ENCODE measurements at regions not wholly inside any gene's neighbourhood (a gene's known extent, or its start where the extent isn't known, plus 50 kb on each side); places are given as distances from the start of the nearest gene placed in this dataset.

GRCh38 chr18:22302144-22302543, 115.6 kb downstream of the CTAGE1 start:
- no peak overlapping the region for H3K4me3 ChIP-seq
- H3K36me3 ChIP-seq: no peaks in the 10 kb centered on the region
- no peaks in the 10 kb centered on the region for H3K27me3 ChIP-seq
- peaks cover 6% of the 10 kb centered on the region for H3K4me1 ChIP-seq (ENCODE audit: insufficient read depth)
- intact Hi-C loops (cut with DNase I): no loop called here
- H3K9me3 ChIP-seq: no peaks in the 10 kb centered on the region
- H3K27ac ChIP-seq: no peak overlapping the region
- TF ChIP-seq EP300 (IDR thresholded peaks at IDR 0.05) (no peak), CTCF (IDR thresholded peaks at IDR 0.05) (no peak), POLR2A (IDR thresholded peaks at IDR 0.05) (no peak)
- 76 to 80% (median 79%) methylated on average over 6 of the region's 6 CpGs for WGBS, 3 donors
- DNase-seq: no peak

GRCh38 chr18:22300665-22301636, 116.8 kb downstream of the CTAGE1 start:
- Histone ChIP-seq H3K9me3 (no peaks in the 10 kb centered on the region), H3K4me3 (no peak overlapping the region), H3K27ac (no peak overlapping the region), H3K4me1 (ENCODE audit: insufficient read depth) (peaks cover 6% of the 10 kb centered on the region), H3K36me3 (no peaks in the 10 kb centered on the region), H3K27me3 (no peaks in the 10 kb centered on the region)
- intact Hi-C loops (cut with DNase I): no loop called here
- 38 to 46% (median 46%) methylated on average over 10 of the region's 10 CpGs for WGBS, 3 donors
- TF ChIP-seq EP300 (IDR thresholded peaks at IDR 0.05): no peak
- TF ChIP-seq POLR2A (IDR thresholded peaks at IDR 0.05): no peak
- TF ChIP-seq CTCF (IDR thresholded peaks at IDR 0.05): no peak
- DNase-seq: no peak

GRCh38 chr18:22297008-22297407, 120.7 kb downstream of the CTAGE1 start:
- H3K27ac ChIP-seq: no peak overlapping the region
- no peaks in the 10 kb centered on the region for H3K9me3 ChIP-seq
- 97% methylated on average over 3 of the region's 3 CpGs for WGBS, 3 donors
- no peak for DNase-seq
- intact Hi-C loops (cut with DNase I): no loop called here
- no peaks in the 10 kb centered on the region for H3K36me3 ChIP-seq
- H3K4me3 ChIP-seq: no peak overlapping the region
- no peak for TF ChIP-seq CTCF (IDR thresholded peaks at IDR 0.05)
- no peaks in the 10 kb centered on the region for H3K27me3 ChIP-seq
- no peaks in the 10 kb centered on the region for H3K4me1 ChIP-seq (ENCODE audit: insufficient read depth)

GRCh38 chr18:22296304-22296703, 121.4 kb downstream of the CTAGE1 start:
- no peak overlapping the region for H3K27ac ChIP-seq
- WGBS, 3 donors: 77 to 88% (median 84%) methylated on average over 3 of the region's 3 CpGs
- no peaks in the 10 kb centered on the region for H3K27me3 ChIP-seq
- TF ChIP-seq POLR2A (IDR thresholded peaks at IDR 0.05) (no peak), CTCF (IDR thresholded peaks at IDR 0.05) (no peak), EP300 (IDR thresholded peaks at IDR 0.05) (no peak)
- no peaks in the 10 kb centered on the region for H3K36me3 ChIP-seq
- no peaks in the 10 kb centered on the region for H3K4me1 ChIP-seq (ENCODE audit: insufficient read depth)
- H3K9me3 ChIP-seq: no peaks in the 10 kb centered on the region
- DNase-seq: no peak
- no peak overlapping the region for H3K4me3 ChIP-seq
- intact Hi-C loops (cut with DNase I): no loop called here

All from ovary (tissue), 7 donors.